Epithelial cell of esophagus (primary cell): ENCODE measurements at regions not wholly inside any gene's neighbourhood (a gene's known extent, or its start where the extent isn't known, plus 50 kb on each side); places are given as distances from the start of the nearest gene placed in this dataset.
A peak's percentile ranks its signal among the peaks of the same experiment; 100 is the strongest.
"Not testable (repeated sequence)": the region's sequence is repeated elsewhere in the genome, so short reads cannot be mapped to it uniquely, and the experiment has no call there.

Source experiments
- DNase-seq: peaks from one replicate; pipeline ENCODE4 v3.0.0; 2010; ENCODE audit warnings: low read depth
- H3K4me3 ChIP-seq: 2 replicates; pipeline ENCODE4 v1.5.1; 2011; ENCODE audit warnings: mild to moderate bottlenecking, low read length, control low read depth
- CTCF ChIP-seq: IDR thresholded peaks from 2 replicates; pipeline ENCODE4 v1.5.1; 2011; ENCODE audit warnings: low read depth, mild to moderate bottlenecking, low read length, control low read depth, inconsistent platforms; ENCODE audit not compliant: insufficient read depth; ENCODE audit errors: missing control alignments

- H3K4me3 ChIP-seq = no peak overlapping the region
- DNase-seq = no peak
- TF ChIP-seq CTCF = no peak
Measured at GRCh38 chr4:84324303-84325245, 174.5 kb downstream of the NKX6-1 start.

GRCh38 chr4:84319124-84319523 is 180.0 kb downstream of the NKX6-1 start:
- no peak overlapping the region for H3K4me3 ChIP-seq
- DNase-seq = peak; percentile 46
- TF ChIP-seq CTCF = no peak

GRCh38 chr4:84317513-84317912 is 181.6 kb downstream of the NKX6-1 start:
- DNase-seq = no peak
- TF ChIP-seq CTCF = no peak
- H3K4me3 ChIP-seq = no peak overlapping the region

GRCh38 chr4:84312426-84313012 is 186.6 kb downstream of the NKX6-1 start:
- no peak for DNase-seq
- no peak for TF ChIP-seq CTCF
- H3K4me3 ChIP-seq = no peak overlapping the region

GRCh38 chr4:84309191-84309590 is 189.9 kb downstream of the NKX6-1 start:
- H3K4me3 ChIP-seq = no peak overlapping the region
- DNase-seq = no peak
- TF ChIP-seq CTCF = no peak

GRCh38 chr4:84298719-84299254 is 200.3 kb downstream of the NKX6-1 start:
- H3K4me3 ChIP-seq, DNase-seq: not testable (repeated sequence)

- no peak for TF ChIP-seq CTCF
- no peak for DNase-seq
- H3K4me3 ChIP-seq = no peak overlapping the region
Measured at GRCh38 chr4:84298023-84298718, 200.9 kb downstream of the NKX6-1 start.
